Muscle of arm (tissue), 1 donor: ENCODE measurements at regions not wholly inside any gene's neighbourhood (a gene's known extent, or its start where the extent isn't known, plus 50 kb on each side); places are given as distances from the start of the nearest gene placed in this dataset.
"Not testable (repeated sequence)": the region's sequence is repeated elsewhere in the genome, so short reads cannot be mapped to it uniquely, and the experiment has no call there.

Experiments used
- DNase-seq: peaks from one replicate; pipeline ENCODE4 v3.0.0-alpha.2; 2013

DNA sequence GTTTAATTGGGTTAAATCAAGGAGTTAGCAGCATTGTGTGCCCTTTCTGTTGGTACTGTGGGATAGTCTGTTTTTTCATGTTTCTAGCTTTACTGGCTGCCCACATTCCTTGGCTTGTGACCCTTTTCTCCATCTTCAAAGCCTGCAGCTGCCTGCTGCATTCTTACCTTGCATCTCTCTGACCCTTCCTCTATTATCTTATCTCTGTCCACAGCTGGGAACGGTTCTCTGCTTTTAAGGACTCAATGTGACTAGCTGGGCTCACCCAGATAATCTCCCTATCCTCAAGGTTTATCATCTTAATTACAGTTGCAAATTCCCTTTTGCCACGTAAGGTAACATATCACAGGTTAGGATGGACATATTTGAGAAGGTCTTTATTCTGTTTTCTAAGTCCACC lies 199.7 kb downstream of the KCNS3 start:
- no peak for DNase-seq

- DNase-seq = no peak
Measured at GRCh38 chr2:18077704-18078103, 199.2 kb downstream of the KCNS3 start.

- DNase-seq = no peak
Measured at GRCh38 chr2:18077231-18077630, 198.8 kb downstream of the KCNS3 start.

GRCh38 chr2:18074476-18074875 lies 196.0 kb downstream of the KCNS3 start:
- no peak for DNase-seq

- DNase-seq = no peak
Measured at GRCh38 chr2:18073601-18074000, 195.1 kb downstream of the KCNS3 start.

- no peak for DNase-seq
Measured at GRCh38 chr2:18067588-18068384, 189.3 kb downstream of the KCNS3 start.

- DNase-seq = no peak
Measured at GRCh38 chr2:18066894-18067293, 188.4 kb downstream of the KCNS3 start.

DNA sequence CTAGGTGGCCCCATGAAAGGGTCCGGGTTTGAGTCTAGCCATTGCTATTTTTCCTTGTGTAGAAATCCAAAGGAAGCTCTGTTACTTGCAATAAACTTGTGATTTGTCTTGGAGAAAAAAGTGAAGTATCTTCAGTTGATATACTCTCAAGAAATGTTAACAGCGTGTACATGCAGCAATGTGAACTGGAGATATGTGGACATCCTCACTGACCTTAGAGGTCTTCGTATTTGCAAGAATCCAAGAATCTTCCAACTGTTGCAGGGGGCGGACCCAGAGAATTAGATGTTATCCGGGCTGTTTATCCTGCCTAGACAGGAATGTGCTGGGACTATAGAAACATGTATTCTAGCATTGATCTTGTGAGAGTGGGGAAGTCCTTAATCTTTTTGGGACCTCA lies 187.6 kb downstream of the KCNS3 start:
- DNase-seq = no peak

GRCh38 chr2:18065249-18065648 lies 186.8 kb downstream of the KCNS3 start:
- no peak for DNase-seq

DNA sequence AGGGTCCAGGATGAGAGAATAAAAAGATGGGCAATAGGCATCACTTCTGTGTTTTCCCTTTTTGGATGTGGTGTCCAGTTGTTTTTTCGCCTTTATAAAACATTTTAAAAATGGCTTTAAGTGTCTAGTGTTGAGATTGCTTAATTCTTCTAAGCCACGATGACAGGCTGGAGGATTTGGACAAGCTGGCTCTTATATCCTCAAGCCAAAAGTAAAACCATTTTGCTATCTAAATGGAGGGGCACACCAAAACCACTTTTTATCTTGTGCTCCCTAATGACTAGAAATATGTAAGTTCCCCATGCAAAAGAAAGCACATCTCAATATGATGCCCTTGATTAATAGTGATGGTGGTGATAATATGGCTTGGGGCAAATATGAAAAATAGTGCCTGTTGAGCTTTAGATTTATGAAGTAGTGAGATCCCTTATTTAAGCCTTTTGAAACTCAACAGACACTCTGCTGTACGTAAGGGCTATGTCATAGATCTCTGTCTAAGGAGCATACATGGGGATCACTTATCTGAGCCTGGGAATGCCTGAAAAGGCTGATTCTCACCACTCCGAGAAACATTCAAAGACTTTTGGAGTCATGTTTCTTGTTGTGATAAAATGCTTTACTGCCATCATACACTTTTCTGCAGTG lies 185.5 kb downstream of the KCNS3 start:
- no peak for DNase-seq

- no peak for DNase-seq
Measured at GRCh38 chr2:18062892-18063291, 184.4 kb downstream of the KCNS3 start.

DNA sequence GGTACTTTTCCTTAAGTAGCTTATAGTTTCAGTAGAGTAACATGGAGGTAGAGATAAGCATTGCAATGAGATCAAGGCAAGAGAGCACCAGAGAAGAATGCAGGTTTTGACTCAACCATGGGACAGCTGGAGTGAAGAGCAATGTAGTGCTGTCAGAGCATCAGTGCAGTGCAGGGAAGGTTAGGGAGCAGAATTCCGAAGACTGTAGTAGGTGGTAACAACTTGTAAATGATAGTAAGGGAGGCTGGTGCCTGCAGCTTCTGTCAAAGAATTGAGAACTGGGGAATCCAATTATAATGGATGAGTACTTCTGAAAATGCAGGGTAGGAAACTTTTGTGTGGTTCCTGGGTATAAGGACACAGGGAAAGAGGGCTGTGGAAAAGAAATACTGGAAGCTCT lies 183.2 kb downstream of the KCNS3 start:
- no peak for DNase-seq

DNA sequence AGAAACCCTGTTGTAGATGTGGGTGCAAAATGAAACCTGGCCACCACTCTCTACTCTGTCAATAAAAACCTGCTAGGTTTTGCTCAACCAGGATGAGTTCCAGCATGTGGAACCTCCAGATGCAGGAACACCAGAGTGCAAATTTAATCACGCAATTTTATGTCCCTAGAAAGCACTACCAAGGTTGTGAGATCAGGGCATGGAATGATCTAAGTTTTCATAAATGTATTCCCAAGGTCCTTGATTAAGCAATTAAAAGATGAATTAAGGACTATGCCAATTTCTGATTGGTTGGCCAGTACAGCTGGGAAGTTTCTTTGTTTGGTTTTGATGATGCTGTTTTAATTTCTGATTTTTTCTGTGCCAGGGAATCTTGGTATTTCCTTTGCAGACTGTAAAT lies 179.2 kb downstream of the KCNS3 start:
- DNase-seq = no peak

GRCh38 chr2:18055290-18055689 lies 176.8 kb downstream of the KCNS3 start:
- no peak for DNase-seq

DNA sequence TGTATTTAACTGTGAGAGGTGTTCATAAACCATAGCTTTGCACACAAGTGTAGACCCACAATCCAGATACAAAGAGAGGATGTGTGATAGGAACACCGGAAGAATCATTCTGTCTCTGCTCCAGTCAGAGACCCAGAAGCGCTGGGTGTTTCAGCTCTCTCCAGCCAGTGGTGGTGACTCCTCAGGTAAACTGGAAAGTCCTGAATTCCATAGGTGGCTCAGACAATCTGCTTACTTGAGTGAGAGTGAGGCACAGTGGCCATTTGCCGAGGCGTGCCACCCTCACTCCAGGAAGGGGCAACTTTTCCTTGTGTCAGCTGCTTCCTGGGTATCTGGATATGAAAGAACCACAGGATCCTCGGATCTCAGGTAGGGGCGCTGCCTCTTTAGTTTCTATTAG lies 171.5 kb downstream of the KCNS3 start:
- no peak for DNase-seq

DNA sequence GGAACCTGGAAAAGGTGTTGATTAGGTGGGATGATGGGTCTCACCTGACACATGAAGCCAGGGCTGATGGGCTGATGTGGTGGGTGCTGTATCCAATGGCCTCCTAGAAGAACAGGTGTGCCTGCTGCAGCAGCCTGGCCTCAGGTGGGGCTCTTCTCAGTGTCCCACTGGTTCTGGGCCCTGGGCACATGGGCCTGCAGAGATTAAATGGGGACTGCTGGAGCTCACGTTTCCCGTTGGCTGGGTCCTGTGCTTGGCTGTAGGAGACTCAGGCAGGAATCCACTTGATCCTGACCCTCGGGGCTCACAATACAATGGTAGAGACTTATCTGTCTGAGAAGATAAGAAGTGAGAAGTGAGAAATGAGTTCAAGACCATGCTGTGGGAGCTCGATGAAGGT lies 170.9 kb downstream of the KCNS3 start:
- no peak for DNase-seq

GRCh38 chr2:18047896-18048657 lies 169.6 kb downstream of the KCNS3 start:
- no peak for DNase-seq

DNA sequence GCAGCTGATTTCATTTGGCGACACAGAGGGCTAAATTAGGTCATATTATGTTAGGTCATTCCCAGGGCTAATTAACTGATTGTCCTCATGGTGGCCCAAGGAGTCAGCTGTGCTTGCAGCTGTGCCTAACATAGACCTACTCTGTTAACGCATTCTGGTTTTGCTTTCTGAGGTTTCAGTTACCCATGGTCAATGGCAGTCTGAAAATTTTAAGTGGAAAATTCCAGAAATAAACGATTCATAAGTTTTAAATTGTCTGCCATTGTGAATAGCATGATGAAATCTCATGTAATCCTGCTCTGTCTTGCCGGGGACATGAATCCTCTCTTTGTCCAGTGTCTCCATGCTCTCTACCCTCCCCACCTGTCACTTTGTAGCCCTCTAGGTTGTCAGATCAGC lies 168.7 kb downstream of the KCNS3 start:
- no peak for DNase-seq

GRCh38 chr2:18046558-18047212 lies 168.2 kb downstream of the KCNS3 start:
- DNase-seq = no peak

GRCh38 chr2:18046017-18046416 lies 167.6 kb downstream of the KCNS3 start:
- DNase-seq = no peak

DNA sequence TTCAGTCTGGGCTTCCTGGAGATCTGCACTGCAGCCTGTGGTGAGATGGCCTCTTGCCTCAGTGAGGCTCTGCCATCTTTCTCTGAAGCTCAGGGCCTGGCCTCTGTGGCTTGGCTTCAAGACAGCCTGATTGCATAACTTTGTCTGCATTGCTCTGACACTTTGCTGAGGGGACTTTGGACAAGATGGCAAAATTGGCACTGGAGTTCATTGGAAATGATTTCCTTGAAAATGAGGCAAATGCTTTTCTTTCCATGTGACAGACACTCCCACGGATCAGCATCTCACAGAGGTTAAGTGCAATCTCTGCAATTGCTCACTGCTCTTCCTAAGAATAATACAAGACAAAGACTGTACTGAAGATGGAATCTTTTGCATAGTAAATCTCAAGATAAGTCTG lies 166.8 kb downstream of the KCNS3 start:
- DNase-seq = no peak

DNA sequence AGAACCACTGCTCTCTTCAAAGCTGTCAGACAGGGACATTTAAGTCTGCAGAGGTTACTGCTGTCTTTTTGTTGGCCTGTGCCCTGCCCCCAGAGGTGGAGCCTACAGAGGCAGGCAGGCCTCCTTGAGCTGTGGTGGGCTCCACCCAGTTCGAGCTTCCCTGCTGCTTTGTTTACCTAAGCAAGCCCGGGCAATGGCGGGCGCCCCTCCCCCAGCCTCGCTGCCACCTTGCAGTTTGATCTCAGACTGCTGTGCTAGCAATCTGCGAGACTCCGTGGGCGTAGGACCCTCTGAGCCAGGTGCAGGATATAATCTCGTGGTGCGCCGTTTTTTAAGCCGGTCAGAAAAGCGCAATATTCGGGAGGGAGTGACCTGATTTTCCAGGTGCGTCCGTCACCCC lies 138.9 kb downstream of the KCNS3 start:
- not testable (repeated sequence) for DNase-seq
